K562 (cell line): ENCODE measurements at regions not wholly inside any gene's neighbourhood (a gene's known extent, or its start where the extent isn't known, plus 50 kb on each side); places are given as distances from the start of the nearest gene placed in this dataset.

ENCODE experiments used
- ATAC-seq: fragments of 200-7000 bp; cut with Tn5 transposase; 3 replicates; pipeline ENCODE4 v1.9.1; 2020; ENCODE audit warnings: moderate library complexity
- BruUV-seq: library from RNA; stranded (reverse); fragments of 400-500 nt; replicated peaks from 2 replicates; lab custom pipeline; 2021; lab: Mats Ljungman, UMichigan
- CTCF ChIA-PET: fragments of 300-600 bp; formaldehyde crosslinking; extraction: SDS; loops from one replicate; lab custom pipeline; 2021; ENCODE audit warnings: low intra/inter-chr PET ratio; lab: Yijun Ruan, JAX
- POLR2A ChIA-PET: fragments of 300-600, 350-650 bp; sonication (Branson Sonifier 250); formaldehyde crosslinking; extraction: SDS; loops from one replicate; lab custom pipeline; 2021; ENCODE audit warnings: antibody characterized with exemption, inconsistent platforms; lab: Yijun Ruan, JAX
- DNase-seq, 4 experiments: peaks; one replicate each; pipeline versions ENCODE4 v3.0.0 to v3.0.0-alpha.2; 2011 to 2018; ENCODE audit warnings: low spot score in 3 of 4, mixed read lengths in 3 of 4; ENCODE audit errors: extremely low read depth in 1 of 4
- FAIRE-seq: peaks from 2 replicates; lab custom pipeline; 2011; peaks lifted over from hg19 to GRCh38; lab: Jason Lieb, UNC
- H2AFZ ChIP-seq: 2 replicates; pipeline ENCODE4 v1.6.0; 2011; ENCODE audit warnings: low read depth, low read length, control low read depth, inconsistent platforms
- H3K27ac ChIP-seq: fragments of 200-600 bp; 3 replicates; pipeline ENCODE4 v1.8.0; 2011; ENCODE audit warnings: low read depth, mild to moderate bottlenecking, control low read depth, inconsistent platforms, low read length, moderate library complexity, mixed read lengths; ENCODE audit errors: extremely low read depth
- H3K27me3 ChIP-seq, 2 experiments: fragments of 300-600 bp in 1 of 2; 2 replicates in 1 of 2; 3 replicates in 1 of 2; pipeline versions ENCODE4 v1.6.0 to v1.8.0; 2011; ENCODE audit warnings: inconsistent platforms in 2 of 2, low read length in 2 of 2, mild to moderate bottlenecking in 1 of 2, mixed read lengths in 1 of 2, moderate library complexity in 1 of 2; ENCODE audit not compliant: control insufficient read depth in 2 of 2, insufficient read depth in 2 of 2
- H3K36me3 ChIP-seq: fragments of 300-600 bp; 3 replicates; pipeline ENCODE4 v1.8.0; 2011; ENCODE audit warnings: mild to moderate bottlenecking, low read length, inconsistent platforms; ENCODE audit not compliant: control insufficient read depth, insufficient read depth
- H3K4me1 ChIP-seq, 2 experiments: fragments of 200-600 bp in 1 of 2; replicated peaks in 1 of 2; 2 replicates in 1 of 2; 3 replicates in 1 of 2; pipeline versions ENCODE4 v1.5.1 to v1.8.0; 2011; ENCODE audit warnings: inconsistent platforms in 2 of 2, low read length in 2 of 2, mild to moderate bottlenecking in 1 of 2, mixed read lengths in 1 of 2, moderate library complexity in 1 of 2; ENCODE audit not compliant: control insufficient read depth in 2 of 2, insufficient read depth in 2 of 2
- H3K4me2 ChIP-seq: 2 replicates; pipeline ENCODE4 v1.6.1; 2011; ENCODE audit warnings: low read length, control low read depth, inconsistent platforms, mixed read lengths; ENCODE audit not compliant: insufficient read depth
- H3K4me3 ChIP-seq: fragments of 200-600 bp; sonication (generic), shearing (Covaris generic); 2 replicates; pipeline ENCODE4 v1.5.1; 2016; ENCODE audit warnings: control low read depth, inconsistent platforms
- H3K79me2 ChIP-seq: fragments of 200-600 bp; 3 replicates; pipeline ENCODE4 v1.8.0; 2011; ENCODE audit warnings: low read length, inconsistent platforms; ENCODE audit not compliant: control insufficient read depth, insufficient read depth
- H3K9ac ChIP-seq, 2 experiments: 2 replicates each; pipeline versions ENCODE4 v1.6.0 to v1.6.1; 2011; ENCODE audit warnings: low read depth in 2 of 2, low read length in 2 of 2, control low read depth in 1 of 2, inconsistent platforms in 1 of 2, mild to moderate bottlenecking in 1 of 2, mixed read lengths in 1 of 2; ENCODE audit not compliant: insufficient read depth in 1 of 2
- H3K9me1 ChIP-seq: one replicate; pipeline ENCODE4 v1.6.0; 2011; ENCODE audit warnings: inconsistent platforms, mild to moderate bottlenecking, low read length, moderate library complexity; ENCODE audit not compliant: control insufficient read depth, insufficient read depth
- H3K9me3 ChIP-seq: replicated peaks from 2 replicates; pipeline ENCODE4 v1.5.1; 2011; ENCODE audit warnings: low read depth, low read length, inconsistent platforms; ENCODE audit not compliant: control insufficient read depth, insufficient read depth
- H4K20me1 ChIP-seq: replicated peaks from 2 replicates; pipeline ENCODE4 v1.6.1; 2011; ENCODE audit warnings: low read length, inconsistent platforms, mixed read lengths; ENCODE audit not compliant: control insufficient read depth, insufficient read depth
- CREB1 ChIP-seq, 2 experiments: sonication (generic) in 1 of 2; formaldehyde crosslinking in 1 of 2; IDR thresholded peaks; 2 replicates each; pipeline versions ENCODE4 v1.6.1 to v1.8.0; 2012 to 2022; ENCODE audit warnings: inconsistent platforms in 1 of 2, mild to moderate bottlenecking in 1 of 2, missing genetic modification reagents in 1 of 2, moderate library complexity in 1 of 2
- ELK3 ChIP-seq: fragments of 450-650 bp; formaldehyde crosslinking; IDR thresholded peaks from 2 replicates; pipeline ENCODE4 v1.4.0; 2020; ENCODE audit warnings: mild to moderate bottlenecking
- HCFC1 ChIP-seq: IDR thresholded peaks from 2 replicates; pipeline ENCODE4 v1.6.1; 2012; ENCODE audit warnings: low read depth, low read length, improper control_type of control experiment
- KAT8 ChIP-seq: fragments of 450-650 bp; IDR thresholded peaks from 2 replicates; pipeline ENCODE4 v1.6.1; 2016; ENCODE audit warnings: low read depth, mild to moderate bottlenecking
- MNT ChIP-seq, 2 experiments: fragments of 450-650 bp; conservative IDR thresholded peaks; 2 replicates each; pipeline ENCODE4 v1.6.1; 2017; ENCODE audit warnings: mild to moderate bottlenecking in 2 of 2, moderate library complexity in 2 of 2
- PHB ChIP-seq: fragments of 250-450 bp; sonication (Bioruptor Pico); IDR thresholded peaks from 2 replicates; pipeline ENCODE4 v1.5.0; 2021
- SMARCB1 ChIP-seq: IDR thresholded peaks from 2 replicates; pipeline ENCODE4 v1.6.1; 2011; ENCODE audit warnings: improper control_type of control experiment, low read depth; ENCODE audit not compliant: insufficient read length
- SRSF7 ChIP-seq: fragments of 200-400 bp; formaldehyde crosslinking; optimal IDR thresholded peaks from 2 replicates; pipeline ENCODE3; 2017; ENCODE audit warnings: mild to moderate bottlenecking, low read depth, low read length
- TCFL5 ChIP-seq: fragments of 250-450 bp; sonication (Bioruptor Pico); conservative IDR thresholded peaks from 2 replicates; pipeline ENCODE4 v1.6.1; 2021; ENCODE audit warnings: mild to moderate bottlenecking, moderate library complexity, matching md5 sums
- UBTF ChIP-seq, 2 experiments: IDR thresholded peaks; 2 replicates each; pipeline ENCODE4 v1.6.1; 2012; ENCODE audit warnings: improper control_type of control experiment in 2 of 2, low read depth in 2 of 2, low read length in 2 of 2, borderline replicate concordance in 1 of 2
- ZNF217 ChIP-seq: sonication (generic); formaldehyde crosslinking; IDR thresholded peaks from 2 replicates; pipeline ENCODE4 v1.8.0; 2022; ENCODE audit warnings: mild to moderate bottlenecking, missing genetic modification reagents
- ZNF584 ChIP-seq: fragments of 200-800 bp; sonication (Bioruptor generic); IDR thresholded peaks from 2 replicates; pipeline ENCODE4 v1.6.1; 2016; ENCODE audit warnings: low read depth, mild to moderate bottlenecking, missing genetic modification characterization, missing compliant biosample characterization
- WGBS: fragments of 100-300 bp; shearing (Covaris generic); methylation state at CpG from one replicate; pipeline ENCODE4 v1.1.6; 2016; ENCODE audit warnings: low coverage, mixed read lengths; ENCODE audit not compliant: insufficient coverage; ENCODE audit errors: missing lambda C conversion rate; 5-methylcytosine and 5-hydroxymethylcytosine counted together
- in situ Hi-C: fragments of 300-500 bp; cut with MboI; formaldehyde crosslinking; loops from 4 replicates; pipeline ENCODE4 v1.15.0; 2018; ENCODE audit warnings: inconsistent platforms, mixed read lengths
- intact Hi-C: fragments of 100-400 bp; cut with micrococcal nuclease; formaldehyde crosslinking; loops from 2 replicates; pipeline ENCODE4 v1.14.2; 2022

DNA sequence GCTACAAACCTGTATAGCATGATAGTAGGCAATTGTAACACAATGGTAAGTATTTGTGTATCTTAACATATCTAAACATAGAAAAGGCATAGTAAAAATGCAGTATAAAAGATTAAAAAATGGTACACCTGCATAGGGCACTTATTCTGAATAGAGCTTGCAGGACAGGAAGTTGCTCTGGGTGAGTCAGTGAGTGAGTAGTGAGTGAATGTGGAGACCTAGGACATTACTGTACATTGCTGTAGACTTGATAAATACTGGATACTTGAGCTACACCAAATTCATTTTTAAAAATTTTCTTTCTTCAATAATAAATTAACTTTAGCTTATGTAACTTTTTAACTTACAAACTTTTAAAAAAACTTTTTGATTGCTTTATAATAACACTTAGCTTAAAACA is 68.2 kb upstream of the MAML3 start (continued):
- TF ChIP-seq UBTF (IDR thresholded peaks at IDR 0.05; ENCODE audit: borderline replicate concordance in 1 of 2, low read depth in 2 of 2, low read length in 2 of 2) (no peak), MNT (conservative IDR thresholded peaks at IDR 0.05) (no peak), PHB (CRISPR knock-in tag) (no peak), HCFC1 (no peak), ZNF584 (CRISPR knock-in tag) (no peak)
- TF ChIP-seq, all 486 proteins: peak for 0

GRCh38 chr4:140220058-140220457 is 66.1 kb upstream of the MAML3 start:
- no peaks in the 10 kb centered on the region for H3K36me3 ChIP-seq
- no peak for DNase-seq
- no peaks in the 10 kb centered on the region for H3K9me1 ChIP-seq
- intact Hi-C loops (no loop called here), in situ Hi-C loops (no loop called here)
- H3K9me3 ChIP-seq: no peaks in the 10 kb centered on the region
- H3K4me3 ChIP-seq: no peak overlapping the region
- H2AFZ ChIP-seq: no peak overlapping the region
- no peaks in the 10 kb centered on the region for H3K4me1 ChIP-seq
- ChIA-PET POLR2A (no interaction called here), CTCF (no interaction called here)
- no peak overlapping the region for H3K9ac ChIP-seq
- TF ChIP-seq KAT8 (no peak), SMARCB1 (no peak), ELK3 (no peak), ZNF217 (no peak), TCFL5 (CRISPR knock-in tag) (no peak), SRSF7 (no peak), CREB1 (IDR thresholded peaks at IDR 0.05) (no peak), CREB1 (CRISPR knock-in tag; IDR thresholded peaks at IDR 0.05) (no peak)
- 0% methylated on average over 2 of the region's 2 CpGs for WGBS
- no peak overlapping the region for H3K4me2 ChIP-seq
- no peaks in the 10 kb centered on the region for H3K79me2 ChIP-seq
- ATAC-seq: no peak
- no peak for FAIRE-seq
- H3K27ac ChIP-seq: no peak overlapping the region
- H4K20me1 ChIP-seq: no peaks in the 10 kb centered on the region
- no peaks in the 10 kb centered on the region; a peak in 1 of 5 replicates for H3K27me3 ChIP-seq
- no TSS peak for BruUV-seq
